Fibroblast of pulmonary artery (primary cell): ENCODE measurements at regions not wholly inside any gene's neighbourhood (a gene's known extent, or its start where the extent isn't known, plus 50 kb on each side); places are given as distances from the start of the nearest gene placed in this dataset.
A peak's percentile ranks its signal among the peaks of the same experiment; 100 is the strongest.

Source experiments
- DNase-seq: peaks from one replicate; pipeline ENCODE4 v3.0.0-alpha.2; 2010; ENCODE audit warnings: low read depth
- H3K4me3 ChIP-seq: replicated peaks from 2 replicates; pipeline ENCODE4 v1.5.1; 2011; ENCODE audit warnings: low read depth, mild to moderate bottlenecking, control low read depth, low read length, moderate library complexity
- TF ChIP-seq, protein P1 (sequence below): IDR thresholded peaks from 2 replicates; pipeline ENCODE4 v1.5.1; 2011; ENCODE audit warnings: mild to moderate bottlenecking, control low read depth, low read length, inconsistent platforms; ENCODE audit errors: missing control alignments

GRCh38 chr1:87225171-87225570, 103.5 kb upstream of the LMO4 start:
- TF ChIP-seq, protein P1, sequence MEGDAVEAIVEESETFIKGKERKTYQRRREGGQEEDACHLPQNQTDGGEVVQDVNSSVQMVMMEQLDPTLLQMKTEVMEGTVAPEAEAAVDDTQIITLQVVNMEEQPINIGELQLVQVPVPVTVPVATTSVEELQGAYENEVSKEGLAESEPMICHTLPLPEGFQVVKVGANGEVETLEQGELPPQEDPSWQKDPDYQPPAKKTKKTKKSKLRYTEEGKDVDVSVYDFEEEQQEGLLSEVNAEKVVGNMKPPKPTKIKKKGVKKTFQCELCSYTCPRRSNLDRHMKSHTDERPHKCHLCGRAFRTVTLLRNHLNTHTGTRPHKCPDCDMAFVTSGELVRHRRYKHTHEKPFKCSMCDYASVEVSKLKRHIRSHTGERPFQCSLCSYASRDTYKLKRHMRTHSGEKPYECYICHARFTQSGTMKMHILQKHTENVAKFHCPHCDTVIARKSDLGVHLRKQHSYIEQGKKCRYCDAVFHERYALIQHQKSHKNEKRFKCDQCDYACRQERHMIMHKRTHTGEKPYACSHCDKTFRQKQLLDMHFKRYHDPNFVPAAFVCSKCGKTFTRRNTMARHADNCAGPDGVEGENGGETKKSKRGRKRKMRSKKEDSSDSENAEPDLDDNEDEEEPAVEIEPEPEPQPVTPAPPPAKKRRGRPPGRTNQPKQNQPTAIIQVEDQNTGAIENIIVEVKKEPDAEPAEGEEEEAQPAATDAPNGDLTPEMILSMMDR, result no peak
- H3K4me3 ChIP-seq, result no peak overlapping the region
- no peak for DNase-seq

DNA sequence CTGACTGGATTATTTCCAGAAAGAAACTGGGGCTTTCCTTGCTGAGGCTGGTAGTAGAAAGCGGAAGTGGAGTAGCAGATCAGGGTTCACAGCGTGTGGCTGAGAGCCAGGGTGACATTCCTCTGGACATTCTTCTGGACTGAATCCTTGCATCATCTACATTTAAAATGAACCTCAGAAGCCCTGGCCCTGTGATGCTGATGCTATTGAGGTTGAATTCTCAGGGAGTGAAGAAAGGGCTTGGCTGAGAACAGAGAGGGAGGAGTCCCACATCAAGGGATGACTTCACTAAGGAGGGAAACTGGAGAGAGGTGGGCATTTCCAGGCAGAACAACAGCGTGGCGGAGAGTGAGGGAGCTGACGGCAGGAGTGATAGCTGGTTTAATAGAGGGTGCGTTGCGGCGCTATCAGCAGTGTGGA, 102.3 kb upstream of the LMO4 start:
- H3K4me3 ChIP-seq, result no peak overlapping the region
- peak; percentile 99 for DNase-seq
- TF ChIP-seq, protein P1, result no peak

- no peak for DNase-seq
- TF ChIP-seq, protein P1, result no peak
- no peak overlapping the region for H3K4me3 ChIP-seq
Observed at GRCh38 chr1:87227651-87228050, 101.0 kb upstream of the LMO4 start.

GRCh38 chr1:87230501-87230900, 98.2 kb upstream of the LMO4 start:
- H3K4me3 ChIP-seq, result no peak overlapping the region
- no peak for DNase-seq
- TF ChIP-seq, protein P1, result no peak

- TF ChIP-seq, protein P1, result no peak
- DNase-seq, result no peak
- H3K4me3 ChIP-seq, result no peak overlapping the region
Observed at GRCh38 chr1:87231703-87232367, 96.8 kb upstream of the LMO4 start.

DNA sequence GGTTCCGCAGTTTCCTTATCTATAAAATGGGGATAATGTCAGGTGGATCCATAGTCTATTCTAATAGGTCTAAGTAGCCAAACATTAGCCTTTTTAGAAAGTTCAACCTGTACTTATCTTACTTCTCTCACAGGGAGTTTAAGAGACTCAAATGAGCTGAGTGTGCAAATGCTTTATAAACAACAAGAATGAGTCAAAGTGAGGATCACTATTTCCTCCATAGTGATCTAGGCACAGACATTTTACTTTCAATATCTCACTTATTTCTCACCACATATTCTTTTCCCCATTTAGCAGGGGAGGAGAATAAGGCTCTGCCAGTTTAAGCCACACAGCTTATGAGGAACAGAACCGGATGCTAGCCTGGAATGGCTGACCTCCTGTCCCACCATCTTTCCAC, 92.1 kb upstream of the LMO4 start:
- TF ChIP-seq, protein P1, result no peak
- no peak overlapping the region for H3K4me3 ChIP-seq
- DNase-seq, result no peak

DNA sequence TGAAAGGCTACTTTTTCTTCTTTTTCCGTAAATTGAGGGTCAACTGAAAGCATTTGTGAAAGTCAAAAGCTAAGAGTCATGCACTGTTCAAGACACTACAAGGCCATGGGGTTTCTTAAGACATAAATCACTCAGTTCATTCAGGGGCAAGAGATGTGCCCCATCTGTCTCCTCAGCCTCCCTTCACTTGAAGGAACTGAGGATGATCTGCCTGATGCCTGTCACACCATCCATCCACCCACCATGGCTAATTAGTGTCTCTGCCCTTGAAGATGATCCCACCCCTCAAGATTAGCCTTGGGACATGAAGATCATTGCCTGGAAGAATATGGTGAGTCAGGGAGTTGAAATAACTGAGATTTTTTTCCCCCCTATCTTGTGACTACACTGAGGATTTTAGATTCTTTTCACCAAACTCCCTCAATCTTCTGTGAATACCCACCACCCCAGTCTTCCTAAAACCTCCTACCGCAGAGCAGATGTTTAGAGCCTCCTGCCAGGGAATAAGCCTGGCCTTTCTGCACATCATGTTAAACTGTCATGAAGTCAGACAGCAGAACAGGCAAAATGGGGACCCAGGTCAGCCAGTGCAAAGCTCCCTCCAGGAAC, 88.6 kb upstream of the LMO4 start:
- TF ChIP-seq, protein P1, result no peak
- H3K4me3 ChIP-seq, result no peak overlapping the region
- DNase-seq, result no peak
